Immature natural killer cell (primary cell): ENCODE measurements at regions not wholly inside any gene's neighbourhood (a gene's known extent, or its start where the extent isn't known, plus 50 kb on each side); places are given as distances from the start of the nearest gene placed in this dataset.

Experiments used
- DNase-seq, 3 donors: peaks; one replicate each; pipeline ENCODE4 v3.0.0; 2022; ENCODE audit warnings: mixed read lengths in 1 of 3
- H3K27ac Mint-ChIP-seq, 6 donors: one replicate each; pipeline ENCODE4 v1.8.0; 2020; ENCODE audit warnings: mixed read lengths in 6 of 6, mild to moderate bottlenecking in 5 of 6, inconsistent platforms in 4 of 6, moderate library complexity in 3 of 6
- H3K27me3 Mint-ChIP-seq, 3 donors: one replicate each; pipeline ENCODE4 v1.8.0; 2020 to 2021; ENCODE audit warnings: low read depth in 3 of 3, mild to moderate bottlenecking in 3 of 3, mixed read lengths in 3 of 3, moderate library complexity in 3 of 3, inconsistent platforms in 1 of 3
- H3K36me3 Mint-ChIP-seq, 3 donors: one replicate each; pipeline ENCODE4 v1.8.0; 2020; ENCODE audit warnings: mixed read lengths in 3 of 3, inconsistent platforms in 2 of 3, mild to moderate bottlenecking in 2 of 3
- H3K4me1 Mint-ChIP-seq, 2 donors: one replicate each; pipeline ENCODE4 v1.8.0; 2020; ENCODE audit warnings: inconsistent platforms in 2 of 2, mild to moderate bottlenecking in 2 of 2, mixed read lengths in 2 of 2, moderate library complexity in 1 of 2
- H3K4me3 Mint-ChIP-seq, 5 donors: one replicate each; pipeline ENCODE4 v1.8.0; 2020; ENCODE audit warnings: mild to moderate bottlenecking in 5 of 5, mixed read lengths in 5 of 5, inconsistent platforms in 3 of 5, moderate library complexity in 3 of 5
- H3K9me3 Mint-ChIP-seq, 6 donors: one replicate each; pipeline ENCODE4 v1.8.0; 2020; ENCODE audit warnings: mild to moderate bottlenecking in 6 of 6, mixed read lengths in 6 of 6, inconsistent platforms in 4 of 6, moderate library complexity in 3 of 6

- no peak overlapping the region for H3K4me3 Mint-ChIP-seq
- peaks cover 0 to 1% (median 0%) of the 10 kb centered on the region in 3 donors for H3K27me3 Mint-ChIP-seq
- no peak for DNase-seq
- H3K36me3 Mint-ChIP-seq: no peaks in the 10 kb centered on the region
- peaks cover 0 to 4% (median 0%) of the 10 kb centered on the region in 6 donors for H3K9me3 Mint-ChIP-seq
- H3K4me1 Mint-ChIP-seq: no peaks in the 10 kb centered on the region
- H3K27ac Mint-ChIP-seq: no peak overlapping the region
Measured at GRCh38 chr2:18841248-18842150, 252.1 kb upstream of the NT5C1B start.

DNA sequence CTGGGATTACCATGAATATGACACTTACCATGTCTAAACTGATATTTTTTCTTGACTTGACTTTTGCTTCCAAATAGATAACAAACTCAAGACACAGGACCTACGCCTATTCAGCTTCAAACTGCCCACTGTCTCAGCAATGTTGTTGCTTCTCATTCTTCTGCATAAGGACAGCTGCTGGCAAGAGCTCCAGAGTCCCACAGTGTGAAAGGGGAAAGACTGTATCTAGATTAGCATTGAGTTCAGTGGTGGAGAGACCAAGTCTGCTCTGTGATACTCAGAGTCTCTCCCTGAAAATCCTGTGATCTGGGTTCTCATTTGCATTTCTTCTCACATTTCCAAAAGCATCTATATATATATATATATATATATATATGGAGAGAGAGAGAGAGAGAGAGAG is 247.9 kb upstream of the NT5C1B start:
- H3K4me3 Mint-ChIP-seq: no peak overlapping the region
- H3K9me3 Mint-ChIP-seq: peaks cover 0 to 6% (median 2%) of the 10 kb centered on the region in 6 donors
- H3K36me3 Mint-ChIP-seq: peaks cover 0 to 4% (median 0%) of the 10 kb centered on the region in 3 donors
- no peak for DNase-seq
- no peak overlapping the region for H3K27ac Mint-ChIP-seq
- H3K27me3 Mint-ChIP-seq: peaks cover 0 to 1% (median 0%) of the 10 kb centered on the region in 3 donors
- no peaks in the 10 kb centered on the region for H3K4me1 Mint-ChIP-seq

DNA sequence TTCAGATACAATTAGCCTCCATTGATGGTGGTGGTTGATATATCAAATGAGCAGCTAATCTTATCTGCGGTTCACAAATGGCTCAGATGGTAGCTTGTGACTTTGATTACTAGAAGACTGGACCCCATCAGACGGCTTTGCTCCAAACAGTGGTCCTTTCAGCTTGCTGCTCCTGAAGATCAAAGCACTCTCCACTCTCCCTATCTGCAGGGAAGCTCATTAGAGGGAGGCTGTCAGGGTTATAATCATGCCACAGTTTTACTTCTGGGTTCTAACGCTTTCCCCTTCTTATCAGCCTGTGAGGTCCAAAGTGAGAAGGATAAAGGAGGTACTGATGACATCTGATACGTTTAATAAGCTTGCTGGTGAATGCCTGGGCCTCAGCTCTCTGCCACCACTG is 247.1 kb upstream of the NT5C1B start:
- Mint-ChIP-seq H3K4me1 (no peaks in the 10 kb centered on the region), H3K9me3 (peaks cover 0 to 9% (median 0%) of the 10 kb centered on the region in 6 donors), H3K27me3 (peaks cover 0 to 1% (median 0%) of the 10 kb centered on the region in 3 donors), H3K36me3 (peaks cover 0 to 4% (median 0%) of the 10 kb centered on the region in 3 donors), H3K27ac (no peak overlapping the region), H3K4me3 (no peak overlapping the region)
- DNase-seq: no peak

DNA sequence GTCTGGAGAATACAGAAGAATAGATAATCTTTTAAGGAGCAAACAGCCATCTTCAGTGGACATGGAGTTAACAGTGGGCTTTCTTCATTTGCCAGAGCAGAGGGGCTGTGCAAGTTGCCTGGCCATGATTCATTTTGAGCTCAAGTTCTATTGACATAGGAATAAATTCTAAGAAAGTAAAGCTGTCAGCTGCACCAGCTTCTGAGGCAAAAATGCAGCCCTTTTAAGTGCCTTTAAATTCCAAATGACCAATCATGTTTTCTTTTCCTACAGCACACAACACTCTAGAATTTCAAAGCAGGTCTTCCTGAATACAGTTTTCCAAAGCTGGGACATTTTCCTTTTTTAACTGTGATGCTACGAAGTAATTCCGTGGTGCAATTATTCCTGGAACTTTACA is 246.4 kb upstream of the NT5C1B start:
- Mint-ChIP-seq H3K4me1 (no peaks in the 10 kb centered on the region), H3K9me3 (peaks cover 0 to 11% (median 0%) of the 10 kb centered on the region in 6 donors), H3K4me3 (no peak overlapping the region), H3K27ac (no peak overlapping the region), H3K27me3 (peaks cover 0 to 1% (median 0%) of the 10 kb centered on the region in 3 donors), H3K36me3 (peaks cover 0 to 4% (median 0%) of the 10 kb centered on the region in 3 donors)
- DNase-seq: no peak

- Mint-ChIP-seq H3K4me1 (no peaks in the 10 kb centered on the region), H3K27me3 (peaks cover 0 to 1% (median 0%) of the 10 kb centered on the region in 3 donors), H3K27ac (no peak overlapping the region), H3K36me3 (peaks cover 0 to 4% (median 3%) of the 10 kb centered on the region in 3 donors), H3K9me3 (peaks cover 0 to 19% (median 0%) of the 10 kb centered on the region in 6 donors), H3K4me3 (no peak overlapping the region)
- DNase-seq: no peak
Measured at GRCh38 chr2:18834341-18834740, 245.0 kb upstream of the NT5C1B start.

- no peak overlapping the region for H3K4me3 Mint-ChIP-seq
- peaks cover 0 to 21% (median 0%) of the 10 kb centered on the region in 6 donors for H3K9me3 Mint-ChIP-seq
- H3K36me3 Mint-ChIP-seq: peaks cover 0 to 4% (median 3%) of the 10 kb centered on the region in 3 donors
- no peak for DNase-seq
- no peak overlapping the region for H3K27ac Mint-ChIP-seq
- no peaks in the 10 kb centered on the region for H3K4me1 Mint-ChIP-seq
- H3K27me3 Mint-ChIP-seq: peaks cover 0 to 1% (median 0%) of the 10 kb centered on the region in 3 donors
Measured at GRCh38 chr2:18833941-18834340, 244.6 kb upstream of the NT5C1B start.

GRCh38 chr2:18831916-18832510 is 242.6 kb upstream of the NT5C1B start:
- peaks cover 0 to 29% (median 3%) of the 10 kb centered on the region in 6 donors for H3K9me3 Mint-ChIP-seq
- H3K27ac Mint-ChIP-seq: no peak overlapping the region
- no peaks in the 10 kb centered on the region for H3K4me1 Mint-ChIP-seq
- H3K4me3 Mint-ChIP-seq: no peak overlapping the region
- no peak for DNase-seq
- no peaks in the 10 kb centered on the region for H3K27me3 Mint-ChIP-seq
- H3K36me3 Mint-ChIP-seq: peaks cover 0 to 4% (median 3%) of the 10 kb centered on the region in 3 donors

GRCh38 chr2:18830962-18831361 is 241.6 kb upstream of the NT5C1B start:
- Mint-ChIP-seq H3K36me3 (peaks cover 3 to 4% (median 3%) of the 10 kb centered on the region in 3 donors), H3K4me3 (no peak overlapping the region), H3K4me1 (no peaks in the 10 kb centered on the region), H3K27me3 (peaks cover 0 to 2% (median 0%) of the 10 kb centered on the region in 3 donors), H3K27ac (no peak overlapping the region), H3K9me3 (peaks cover 2 to 35% (median 7%) of the 10 kb centered on the region in 6 donors)
- no peak for DNase-seq

DNA sequence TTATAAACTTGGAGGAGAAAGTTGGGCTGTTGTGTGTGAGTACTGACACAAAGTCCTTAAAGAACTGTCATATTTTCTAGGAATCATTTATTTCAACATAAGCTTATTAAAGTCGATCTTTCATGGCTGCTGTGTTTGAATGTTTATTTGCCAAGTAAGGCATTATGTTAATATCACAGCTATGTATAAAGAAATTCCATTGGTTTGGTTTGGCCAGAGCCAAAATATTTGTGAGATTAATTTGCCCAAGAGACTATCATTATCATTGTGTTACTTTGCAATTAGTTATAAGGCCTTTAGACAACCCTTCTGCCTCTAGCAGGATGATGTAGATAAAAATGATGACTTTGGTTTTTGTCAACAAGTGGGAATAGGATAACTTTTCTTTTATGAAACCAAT is 240.6 kb upstream of the NT5C1B start:
- Mint-ChIP-seq H3K36me3 (peaks cover 3 to 7% (median 4%) of the 10 kb centered on the region in 3 donors), H3K4me3 (no peak overlapping the region), H3K4me1 (no peaks in the 10 kb centered on the region), H3K27ac (no peak overlapping the region), H3K27me3 (peaks cover 0 to 3% (median 0%) of the 10 kb centered on the region in 3 donors), H3K9me3 (peaks cover 2 to 45% (median 9%) of the 10 kb centered on the region in 6 donors)
- no peak for DNase-seq

DNA sequence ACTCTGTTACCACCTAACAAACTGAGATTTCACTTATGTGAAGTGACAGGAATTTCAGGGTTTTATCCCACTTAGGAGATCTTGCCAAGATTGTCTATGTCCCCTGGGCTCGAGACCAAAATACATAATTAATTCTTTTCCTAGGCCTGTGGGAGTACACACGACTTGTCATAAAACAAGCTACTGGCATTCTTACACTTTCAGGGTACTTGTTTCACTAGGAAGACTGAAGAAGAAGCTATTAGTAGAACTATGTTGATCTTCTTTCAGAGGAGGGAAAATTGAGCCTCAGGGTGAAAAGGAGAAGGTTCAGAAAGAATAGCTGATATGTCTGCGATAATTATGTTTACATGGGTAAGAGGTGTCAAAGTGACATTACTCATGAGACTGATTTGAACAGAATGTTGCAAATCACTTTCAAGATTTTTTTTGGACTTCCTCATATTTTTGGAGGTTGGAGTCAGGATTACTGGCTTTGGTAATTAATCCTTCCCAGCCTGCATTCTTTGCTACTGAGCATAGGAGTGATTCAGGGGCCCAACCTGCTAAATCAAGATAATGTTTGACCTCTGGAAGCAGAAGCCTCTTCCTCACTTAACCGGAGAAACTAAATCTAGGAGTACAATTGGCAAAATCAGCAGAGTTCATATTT is 240.0 kb upstream of the NT5C1B start:
- Mint-ChIP-seq H3K4me1 (no peaks in the 10 kb centered on the region), H3K27me3 (peaks cover 0 to 3% (median 0%) of the 10 kb centered on the region in 3 donors), H3K27ac (no peak overlapping the region), H3K36me3 (peaks cover 3 to 7% (median 4%) of the 10 kb centered on the region in 3 donors), H3K9me3 (peaks cover 2 to 45% (median 9%) of the 10 kb centered on the region in 6 donors), H3K4me3 (no peak overlapping the region)
- DNase-seq: no peak

DNA sequence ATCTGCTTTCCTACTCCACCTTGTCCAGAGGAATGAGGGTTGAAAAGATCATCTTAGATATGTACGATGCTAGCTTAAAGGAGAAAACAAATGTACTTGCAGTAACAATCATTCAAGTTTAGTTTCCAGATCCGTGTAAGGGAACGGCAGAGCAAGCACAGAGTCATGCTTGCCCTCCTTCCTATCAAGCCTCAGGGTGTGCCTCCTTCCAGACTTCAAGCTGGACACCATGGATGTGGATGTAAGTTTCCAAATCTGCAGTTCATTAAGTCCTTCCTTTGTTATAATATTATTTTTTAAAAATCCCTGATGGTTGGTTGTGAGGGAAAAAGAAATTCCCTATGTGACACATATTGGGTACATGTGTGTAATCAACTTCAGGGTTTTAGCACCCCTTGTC is 238.9 kb upstream of the NT5C1B start:
- H3K9me3 Mint-ChIP-seq: peaks cover 2 to 49% (median 12%) of the 10 kb centered on the region in 6 donors
- no peak for DNase-seq
- no peak overlapping the region for H3K4me3 Mint-ChIP-seq
- no peak overlapping the region for H3K27ac Mint-ChIP-seq
- no peaks in the 10 kb centered on the region for H3K4me1 Mint-ChIP-seq
- H3K27me3 Mint-ChIP-seq: peaks cover 0 to 3% (median 0%) of the 10 kb centered on the region in 3 donors
- peaks cover 2 to 7% (median 3%) of the 10 kb centered on the region in 3 donors for H3K36me3 Mint-ChIP-seq

DNA sequence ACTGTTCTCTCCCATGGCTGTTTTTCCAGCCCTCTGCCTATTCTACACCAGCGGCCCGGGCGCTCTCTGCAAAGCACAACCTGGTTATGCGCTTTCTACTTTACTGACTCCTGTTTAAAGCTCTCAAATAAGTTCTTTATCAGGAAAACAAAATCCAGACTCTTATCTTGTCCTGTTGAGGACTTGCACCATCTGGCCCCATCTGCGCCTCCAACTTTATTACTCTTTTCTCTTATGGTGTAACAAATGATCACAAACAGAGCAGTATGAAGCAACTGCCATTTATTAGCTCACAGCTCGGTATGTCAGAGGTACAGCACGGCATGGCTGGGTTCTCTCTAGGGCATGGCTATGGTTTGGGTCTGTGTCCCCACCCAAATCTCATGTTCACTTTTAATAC is 236.5 kb upstream of the NT5C1B start:
- peaks cover 0 to 7% (median 3%) of the 10 kb centered on the region in 3 donors for H3K36me3 Mint-ChIP-seq
- no peak overlapping the region for H3K27ac Mint-ChIP-seq
- no peaks in the 10 kb centered on the region for H3K4me1 Mint-ChIP-seq
- H3K4me3 Mint-ChIP-seq: no peak overlapping the region
- H3K27me3 Mint-ChIP-seq: peaks cover 0 to 3% (median 0%) of the 10 kb centered on the region in 3 donors
- H3K9me3 Mint-ChIP-seq: peaks cover 5 to 45% (median 14%) of the 10 kb centered on the region in 6 donors
- DNase-seq: no peak

- Mint-ChIP-seq H3K9me3 (peaks cover 5 to 42% (median 15%) of the 10 kb centered on the region in 6 donors), H3K4me1 (no peaks in the 10 kb centered on the region), H3K4me3 (no peak overlapping the region), H3K27me3 (peaks cover 0 to 3% (median 0%) of the 10 kb centered on the region in 3 donors), H3K27ac (no peak overlapping the region), H3K36me3 (peaks cover 0 to 7% (median 3%) of the 10 kb centered on the region in 3 donors)
- no peak for DNase-seq
Measured at GRCh38 chr2:18824915-18825314, 235.5 kb upstream of the NT5C1B start.
